ENCODE measurements at regions not wholly inside any gene's neighbourhood (a gene's known extent, or its start where the extent isn't known, plus 50 kb on each side); places are given as distances from the start of the nearest gene placed in this dataset.

DNA sequence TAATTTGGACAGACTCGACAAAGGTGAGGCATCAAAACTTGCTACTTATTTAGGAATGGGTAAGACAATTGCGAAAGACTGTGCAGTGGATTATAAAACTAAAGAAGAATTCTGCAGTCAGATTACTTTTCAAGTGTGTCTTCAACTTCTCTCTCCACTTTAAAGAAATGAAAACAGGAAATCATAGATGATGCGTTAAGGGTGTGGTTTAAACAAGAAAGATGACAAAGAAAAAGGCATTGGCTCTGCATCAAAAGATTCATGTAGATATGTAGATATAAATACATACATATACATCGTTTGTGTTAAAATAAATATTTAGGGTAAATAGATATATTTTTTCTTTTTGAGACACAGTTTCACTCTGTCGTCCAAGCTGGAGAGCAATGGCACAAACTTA lies 74.6 kb upstream of the PARP11 start:
- intact Hi-C loops (cut with DNase I), result no loop called here
- no peaks in the 10 kb centered on the region for H3K36me3 ChIP-seq
- no peaks in the 10 kb centered on the region for H3K4me1 ChIP-seq
- ATAC-seq (no peak), DNase-seq (no peak)
- H3K9me3 ChIP-seq, result no peaks in the 10 kb centered on the region
- H3K27me3 ChIP-seq (ENCODE audit: low read depth), result no peaks in the 10 kb centered on the region
- TF ChIP-seq, protein P1, sequence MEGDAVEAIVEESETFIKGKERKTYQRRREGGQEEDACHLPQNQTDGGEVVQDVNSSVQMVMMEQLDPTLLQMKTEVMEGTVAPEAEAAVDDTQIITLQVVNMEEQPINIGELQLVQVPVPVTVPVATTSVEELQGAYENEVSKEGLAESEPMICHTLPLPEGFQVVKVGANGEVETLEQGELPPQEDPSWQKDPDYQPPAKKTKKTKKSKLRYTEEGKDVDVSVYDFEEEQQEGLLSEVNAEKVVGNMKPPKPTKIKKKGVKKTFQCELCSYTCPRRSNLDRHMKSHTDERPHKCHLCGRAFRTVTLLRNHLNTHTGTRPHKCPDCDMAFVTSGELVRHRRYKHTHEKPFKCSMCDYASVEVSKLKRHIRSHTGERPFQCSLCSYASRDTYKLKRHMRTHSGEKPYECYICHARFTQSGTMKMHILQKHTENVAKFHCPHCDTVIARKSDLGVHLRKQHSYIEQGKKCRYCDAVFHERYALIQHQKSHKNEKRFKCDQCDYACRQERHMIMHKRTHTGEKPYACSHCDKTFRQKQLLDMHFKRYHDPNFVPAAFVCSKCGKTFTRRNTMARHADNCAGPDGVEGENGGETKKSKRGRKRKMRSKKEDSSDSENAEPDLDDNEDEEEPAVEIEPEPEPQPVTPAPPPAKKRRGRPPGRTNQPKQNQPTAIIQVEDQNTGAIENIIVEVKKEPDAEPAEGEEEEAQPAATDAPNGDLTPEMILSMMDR (IDR thresholded peaks at IDR 0.05), result no peak
- no peak overlapping the region for H3K4me3 ChIP-seq
- no peak overlapping the region for H3K27ac ChIP-seq

DNA sequence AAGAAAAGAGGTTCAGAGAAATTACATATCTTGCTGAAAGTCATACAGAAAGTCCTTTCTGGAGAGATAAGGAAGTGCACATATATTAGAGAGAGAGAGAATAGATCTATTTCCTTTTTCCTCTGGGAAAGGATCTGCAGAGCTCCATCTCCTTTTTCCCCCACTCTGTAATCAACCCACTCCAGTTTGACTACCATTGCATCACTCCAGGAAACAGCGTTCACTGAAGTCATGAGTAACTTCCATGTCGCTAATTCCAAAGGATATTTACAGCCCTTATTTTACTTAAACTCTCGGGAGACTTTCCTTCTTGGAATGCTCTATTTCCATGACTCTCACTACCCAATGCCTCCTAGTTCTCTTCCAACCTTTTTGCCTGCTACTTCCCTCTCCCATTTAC lies 72.5 kb upstream of the PARP11 start:
- H3K36me3 ChIP-seq, result no peaks in the 10 kb centered on the region
- H3K4me3 ChIP-seq, result no peak overlapping the region
- intact Hi-C loops (cut with DNase I), result no loop called here
- DNase-seq (no peak), ATAC-seq (no peak)
- no peaks in the 10 kb centered on the region for H3K9me3 ChIP-seq
- no peaks in the 10 kb centered on the region for H3K27me3 ChIP-seq (ENCODE audit: low read depth)
- TF ChIP-seq, protein P1 (IDR thresholded peaks at IDR 0.05), result no peak
- no peaks in the 10 kb centered on the region for H3K4me1 ChIP-seq
- H3K27ac ChIP-seq, result no peak overlapping the region

DNA sequence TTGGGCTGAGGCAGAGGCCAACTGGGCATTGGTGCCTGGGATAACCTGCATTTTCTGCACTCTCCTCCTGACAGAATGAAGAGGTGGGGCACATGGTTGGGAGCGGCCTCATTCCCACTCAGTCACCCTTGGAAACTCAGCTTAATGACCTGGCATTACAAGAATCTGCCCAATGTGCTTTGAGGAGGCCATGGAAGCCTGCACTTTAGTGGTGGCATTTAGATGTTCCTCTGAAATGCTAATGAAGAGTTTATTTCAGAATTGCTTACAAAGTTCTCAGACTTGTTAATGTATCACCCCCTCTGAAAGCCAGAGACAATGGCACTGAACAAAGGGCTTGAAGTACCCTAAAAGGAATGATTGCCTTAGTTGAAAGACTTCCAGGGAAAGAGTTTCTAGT lies 71.4 kb upstream of the PARP11 start:
- H3K4me3 ChIP-seq, result no peak overlapping the region
- no peak for DNase-seq
- intact Hi-C loops (cut with DNase I), result no loop called here
- H3K9me3 ChIP-seq, result no peaks in the 10 kb centered on the region
- peaks cover 3% of the 10 kb centered on the region for H3K27me3 ChIP-seq (ENCODE audit: low read depth)
- TF ChIP-seq, protein P1 (IDR thresholded peaks at IDR 0.05), result no peak
- ATAC-seq, result no peak
- no peaks in the 10 kb centered on the region for H3K4me1 ChIP-seq
- H3K27ac ChIP-seq, result no peak overlapping the region
- H3K36me3 ChIP-seq, result no peaks in the 10 kb centered on the region

DNA sequence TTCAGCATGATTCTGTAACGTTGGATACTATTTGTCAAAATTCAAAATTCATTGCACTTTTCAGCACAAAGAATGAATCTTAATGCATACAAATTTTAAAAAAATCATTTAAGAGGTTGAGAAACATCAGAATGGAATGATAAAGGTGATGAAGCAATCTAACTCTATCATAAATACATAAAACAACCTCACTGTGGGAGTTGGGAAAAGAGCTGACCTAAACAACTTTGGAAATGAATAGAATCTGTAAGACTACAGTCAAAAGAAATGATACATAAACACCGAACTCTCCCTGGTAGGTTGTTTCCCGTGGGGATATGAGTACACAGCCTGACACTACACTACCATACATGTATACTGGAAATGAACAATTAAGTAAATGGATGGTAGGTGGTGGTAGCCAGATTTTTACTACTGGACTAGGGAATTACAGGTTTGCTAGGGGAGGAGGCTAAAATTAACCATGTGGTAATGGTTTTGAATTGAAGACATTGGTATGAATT lies 64.9 kb upstream of the PARP11 start:
- no peak for ATAC-seq
- intact Hi-C loops (cut with DNase I), result no loop called here
- TF ChIP-seq, protein P1 (IDR thresholded peaks at IDR 0.05), result no peak

DNA sequence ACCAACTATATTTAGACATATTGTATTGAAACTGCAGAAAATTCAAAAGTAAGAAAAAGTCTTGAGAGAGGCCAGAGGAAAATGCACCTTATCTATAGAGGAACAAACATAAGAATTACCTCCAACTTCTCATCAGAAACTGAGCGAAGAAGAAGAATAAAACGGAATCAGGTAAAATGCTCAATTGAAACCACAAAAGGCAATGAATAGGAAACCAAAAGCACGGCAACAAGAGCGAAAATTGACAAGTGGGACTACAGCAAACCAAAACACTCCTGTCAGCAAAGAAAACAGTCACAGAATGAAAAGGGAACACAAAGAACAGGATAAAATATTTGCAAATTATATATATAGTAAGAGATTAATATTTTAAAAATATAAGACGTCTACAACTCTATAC lies 61.9 kb upstream of the PARP11 start:
- ATAC-seq, result no peak

More for the DNA sequence above, 64.9 kb upstream of the PARP11 start:
- H3K4me1 ChIP-seq, result no peaks in the 10 kb centered on the region
- H3K27ac ChIP-seq, result no peak overlapping the region
- DNase-seq, result no peak
- peaks cover 7% of the 10 kb centered on the region for H3K27me3 ChIP-seq (ENCODE audit: low read depth)
- no peaks in the 10 kb centered on the region for H3K9me3 ChIP-seq
- H3K36me3 ChIP-seq, result no peaks in the 10 kb centered on the region
- no peak overlapping the region for H3K4me3 ChIP-seq

More for the DNA sequence above, 61.9 kb upstream of the PARP11 start:
- Histone ChIP-seq H3K4me3 (no peak overlapping the region), H3K36me3 (no peaks in the 10 kb centered on the region), H3K27ac (no peak overlapping the region), H3K9me3 (no peaks in the 10 kb centered on the region), H3K4me1 (no peaks in the 10 kb centered on the region), H3K27me3 (ENCODE audit: low read depth) (peaks cover 22% of the 10 kb centered on the region)
- intact Hi-C loops (cut with DNase I), result no loop called here
- TF ChIP-seq, protein P1 (IDR thresholded peaks at IDR 0.05), result no peak
- no peak for DNase-seq
